GM23338 (cell line): ENCODE measurements at regions not wholly inside any gene's neighbourhood (a gene's known extent, or its start where the extent isn't known, plus 50 kb on each side); places are given as distances from the start of the nearest gene placed in this dataset.

Experiments used
- ATAC-seq: fragments of 200-7000 bp; cut with Tn5 transposase; 3 replicates; pipeline ENCODE4 v1.9.1; 2020
- DNase-seq: peaks from one replicate; pipeline ENCODE4 v3.0.0-alpha.2; 2015; ENCODE audit warnings: low spot score
- H2AFZ ChIP-seq: fragments of 200-600 bp; sonication (generic); 2 replicates; pipeline ENCODE4 v1.8.0; 2016; ENCODE audit warnings: antibody characterized with exemption, mild to moderate bottlenecking, moderate library complexity
- H3F3A ChIP-seq: fragments of 200-600 bp; sonication (generic); replicated peaks from 2 replicates; pipeline ENCODE4 v1.8.0; 2017; ENCODE audit warnings: antibody characterized with exemption, mixed run types, low read depth
- H3K27ac ChIP-seq: fragments of 200-600 bp; sonication (generic); 2 replicates; pipeline ENCODE4 v1.6.1; 2016; ENCODE audit warnings: low read depth
- H3K27me3 ChIP-seq: fragments of 200-600 bp; sonication (generic); 2 replicates; pipeline ENCODE4 v1.8.0; 2016; ENCODE audit warnings: mild to moderate bottlenecking, mixed run types, moderate library complexity; ENCODE audit not compliant: insufficient read depth
- H3K36me3 ChIP-seq: fragments of 200-600 bp; sonication (generic); 2 replicates; pipeline ENCODE4 v1.8.0; 2016; ENCODE audit warnings: mild to moderate bottlenecking; ENCODE audit not compliant: insufficient read depth
- H3K4me1 ChIP-seq: fragments of 200-600 bp; sonication (generic); 2 replicates; pipeline ENCODE4 v1.8.0; 2016; ENCODE audit warnings: mild to moderate bottlenecking, moderate library complexity; ENCODE audit not compliant: insufficient read depth
- H3K4me2 ChIP-seq: fragments of 200-600 bp; sonication (generic); 2 replicates; pipeline ENCODE4 v1.7.1; 2017; ENCODE audit warnings: mixed run types
- H3K4me3 ChIP-seq: fragments of 200-600 bp; sonication (generic); 2 replicates; pipeline ENCODE4 v1.6.1; 2016; ENCODE audit warnings: mixed run types
- H3K79me2 ChIP-seq: fragments of 200-600 bp; sonication (generic); replicated peaks from 2 replicates; pipeline ENCODE4 v1.8.0; 2017; ENCODE audit warnings: mild to moderate bottlenecking; ENCODE audit not compliant: insufficient read depth
- H3K9me2 ChIP-seq: fragments of 200-600 bp; sonication (generic); 2 replicates; pipeline ENCODE4 v1.8.0; 2017; ENCODE audit not compliant: insufficient read depth
- H4K20me1 ChIP-seq: fragments of 200-600 bp; sonication (generic); replicated peaks from 2 replicates; pipeline ENCODE4 v1.8.0; 2017; ENCODE audit warnings: mild to moderate bottlenecking; ENCODE audit not compliant: insufficient read depth
- H3K27ac Mint-ChIP-seq: 2 replicates; pipeline ENCODE4 v1.8.0; 2020; ENCODE audit warnings: inconsistent platforms, mild to moderate bottlenecking, moderate library complexity, mixed read lengths
- H3K27me3 Mint-ChIP-seq: 3 replicates; pipeline ENCODE4 v1.8.0; 2022; ENCODE audit warnings: low read depth, mild to moderate bottlenecking, moderate library complexity, mixed read lengths, inconsistent platforms; ENCODE audit not compliant: insufficient read depth, poor library complexity
- H3K36me3 Mint-ChIP-seq: 3 replicates; pipeline ENCODE4 v1.8.0; 2021; ENCODE audit warnings: low read depth, mild to moderate bottlenecking, inconsistent platforms, moderate library complexity, mixed read lengths
- H3K4me1 Mint-ChIP-seq: 3 replicates; pipeline ENCODE4 v1.8.0; 2020; ENCODE audit warnings: mild to moderate bottlenecking, inconsistent platforms, mixed read lengths
- H3K4me3 Mint-ChIP-seq: 3 replicates; pipeline ENCODE4 v1.8.0; 2021; ENCODE audit warnings: moderate library complexity, mild to moderate bottlenecking, inconsistent platforms, mixed read lengths
- H3K9me3 Mint-ChIP-seq: 3 replicates; pipeline ENCODE4 v1.8.0; 2020; ENCODE audit warnings: moderate library complexity, mild to moderate bottlenecking, inconsistent platforms, mixed read lengths
- CREB1 ChIP-seq: fragments of 250-450 bp; sonication (Bioruptor Pico); IDR thresholded peaks from 2 replicates; pipeline ENCODE4 v1.5.0; 2020; ENCODE audit warnings: low read depth, mild to moderate bottlenecking, moderate library complexity
- CTCF ChIP-seq, 2 experiments: fragments of 200-600 bp in 1 of 2; sonication (generic) in 1 of 2; conservative IDR thresholded peaks; 2 replicates each; pipeline versions ENCODE4 v1.5.1 to v1.6.1; 2016 to 2017; ENCODE audit warnings: antibody characterized with exemption in 2 of 2, low read depth in 2 of 2, mild to moderate bottlenecking in 2 of 2, moderate library complexity in 1 of 2
- ETS1 ChIP-seq: IDR thresholded peaks from 2 replicates; pipeline ENCODE4 v1.6.1; 2016; ENCODE audit warnings: antibody characterized with exemption
- EZH2 ChIP-seq: fragments of 200-600 bp; sonication (generic); IDR thresholded peaks from one replicate; pipeline ENCODE4 v1.8.0; 2017; ENCODE audit warnings: antibody characterized with exemption, mild to moderate bottlenecking, low read depth; ENCODE audit not compliant: unreplicated experiment
- EZH2phosphoT487 ChIP-seq: fragments of 200-600 bp; sonication (generic); IDR thresholded peaks from one replicate; pipeline ENCODE4 v1.8.1; 2018; ENCODE audit warnings: antibody characterized with exemption; ENCODE audit not compliant: unreplicated experiment
- JUNB ChIP-seq: IDR thresholded peaks from one replicate; pipeline ENCODE4 v1.6.1; 2016; ENCODE audit warnings: antibody characterized with exemption; ENCODE audit not compliant: unreplicated experiment
- NANOG ChIP-seq: IDR thresholded peaks from 2 replicates; pipeline ENCODE4 v1.6.1; 2016; ENCODE audit warnings: antibody characterized with exemption, borderline replicate concordance
- POLR2AphosphoS5 ChIP-seq: IDR thresholded peaks from 2 replicates; pipeline ENCODE4 v1.6.1; 2016; ENCODE audit warnings: antibody characterized with exemption, low read depth
- REST ChIP-seq: IDR thresholded peaks from one replicate; pipeline ENCODE4 v1.6.1; 2018; ENCODE audit warnings: antibody characterized with exemption; ENCODE audit not compliant: unreplicated experiment
- STAT1 ChIP-seq: IDR thresholded peaks from one replicate; pipeline ENCODE4 v1.6.1; 2016; ENCODE audit warnings: antibody characterized with exemption; ENCODE audit not compliant: unreplicated experiment
- ZNF114 ChIP-seq: fragments of 250-450 bp; sonication (Bioruptor Pico); IDR thresholded peaks from 2 replicates; pipeline ENCODE4 v1.5.0; 2020; ENCODE audit warnings: mild to moderate bottlenecking, moderate library complexity
- ZNF331 ChIP-seq: fragments of 250-450 bp; sonication (Bioruptor Pico); IDR thresholded peaks from 2 replicates; pipeline ENCODE4 v1.5.0; 2020; ENCODE audit warnings: low read depth, mild to moderate bottlenecking, moderate library complexity
- ZNF462 ChIP-seq: fragments of 250-450 bp; sonication (Bioruptor Pico); IDR thresholded peaks from 2 replicates; pipeline ENCODE4 v1.5.0; 2020; ENCODE audit warnings: mild to moderate bottlenecking, moderate library complexity

GRCh38 chr1:199861020-199861795, 166.3 kb upstream of the NR5A2 start:
- TF ChIP-seq ZNF462 (CRISPR knock-in tag) (no peak), REST (no peak), EZH2 (no peak), ZNF114 (CRISPR knock-in tag) (no peak), ZNF331 (CRISPR knock-in tag) (no peak), CREB1 (CRISPR knock-in tag) (no peak), CTCF (conservative IDR thresholded peaks at IDR 0.05; ENCODE audit: low read depth in 2 of 2) (no peak), NANOG (no peak), ETS1 (no peak), POLR2AphosphoS5 (no peak), JUNB (no peak), EZH2phosphoT487 (no peak), STAT1 (no peak)
- no peak overlapping the region for H3K4me2 ChIP-seq
- H3K36me3 ChIP-seq, result no peaks in the 10 kb centered on the region
- Mint-ChIP-seq H3K36me3 (no peaks in the 10 kb centered on the region), H3K27ac (0 out of 2 replicates have a peak overlapping the region, but pooled peaks have one; percentile 30), H3K27me3 (no peaks in the 10 kb centered on the region), H3K4me1 (peaks cover 24% of the 10 kb centered on the region), H3K9me3 (no peaks in the 10 kb centered on the region), H3K4me3 (no peak overlapping the region)
- DNase-seq (no peak), ATAC-seq (no peak)
- no peaks in the 10 kb centered on the region for H4K20me1 ChIP-seq
- H3K4me3 ChIP-seq, result no peak overlapping the region
- H3F3A ChIP-seq, result no peaks in the 10 kb centered on the region
- H2AFZ ChIP-seq, result no peak overlapping the region
- no peaks in the 10 kb centered on the region for H3K9me2 ChIP-seq
- H3K27ac ChIP-seq, result no peak overlapping the region
- H3K79me2 ChIP-seq, result no peaks in the 10 kb centered on the region
- peaks cover 18% of the 10 kb centered on the region for H3K4me1 ChIP-seq
- no peaks in the 10 kb centered on the region for H3K27me3 ChIP-seq
